ENCODE measurements at regions not wholly inside any gene's neighbourhood (a gene's known extent, or its start where the extent isn't known, plus 50 kb on each side); places are given as distances from the start of the nearest gene placed in this dataset.
"Not testable (repeated sequence)": the region's sequence is repeated elsewhere in the genome, so short reads cannot be mapped to it uniquely, and the experiment has no call there.

DNA sequence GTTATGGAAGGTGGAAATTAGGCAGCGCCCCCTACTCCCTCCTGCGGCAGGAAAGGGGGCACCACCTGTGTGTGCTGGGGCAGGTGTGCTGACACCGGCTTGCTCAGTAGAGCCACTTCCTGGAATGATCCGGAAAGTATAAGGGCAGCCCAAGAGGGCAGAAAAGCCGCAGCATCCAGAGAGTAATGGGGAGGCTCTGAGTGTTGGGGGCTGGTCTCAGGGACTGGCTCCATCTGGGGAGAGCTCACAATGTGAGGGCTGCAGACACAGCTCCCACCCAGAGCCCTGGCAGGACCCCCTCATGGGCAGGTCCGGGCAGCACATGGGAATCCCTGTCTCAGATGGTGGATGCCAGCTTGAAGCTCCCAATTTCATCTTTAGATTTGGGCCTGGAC lies 187.6 kb upstream of the C14orf180 start:
- DNase-seq: no peak

DNA sequence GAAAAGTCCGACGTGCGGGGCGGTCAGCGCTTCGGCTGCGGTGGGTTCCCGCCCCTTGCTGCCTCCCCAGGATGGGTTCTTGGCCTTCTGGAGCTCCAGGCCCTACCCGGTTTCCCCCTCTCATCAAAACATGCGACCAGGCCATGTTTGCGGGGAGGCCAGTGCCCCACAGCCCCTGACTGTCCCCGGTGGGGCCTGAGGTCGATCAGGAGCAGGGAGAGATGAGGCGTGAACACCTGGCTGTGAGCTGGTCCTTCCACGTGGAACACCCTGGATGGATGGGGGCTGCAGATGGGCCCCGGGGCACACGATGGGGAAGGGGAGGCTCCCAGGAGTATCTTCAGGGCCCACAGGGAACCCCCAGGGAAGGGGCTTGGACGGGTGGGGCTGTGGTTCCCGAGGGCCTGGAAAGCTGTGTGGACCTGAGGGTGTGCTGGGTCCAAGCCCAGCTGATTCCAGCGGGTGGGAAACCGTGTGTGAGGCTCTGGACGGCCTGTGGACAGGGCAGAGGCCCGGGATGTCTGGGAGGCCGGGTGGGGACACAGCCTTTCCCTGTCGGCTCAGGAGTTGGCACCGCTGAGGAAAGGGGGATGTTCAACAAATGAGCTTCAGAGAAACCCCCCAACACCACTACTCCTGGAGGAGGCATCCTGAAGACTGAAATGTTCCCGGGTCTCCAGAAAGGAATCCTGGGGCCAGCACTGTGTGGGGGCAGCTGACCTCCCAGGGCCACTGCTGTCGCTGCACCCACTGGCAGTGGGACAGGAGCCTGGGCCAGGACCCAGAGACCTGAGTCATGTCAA lies 187.0 kb upstream of the C14orf180 start:
- no peak for DNase-seq

GRCh38 chr14:104393199-104393897 lies 186.2 kb upstream of the C14orf180 start:
- DNase-seq: no peak

DNA sequence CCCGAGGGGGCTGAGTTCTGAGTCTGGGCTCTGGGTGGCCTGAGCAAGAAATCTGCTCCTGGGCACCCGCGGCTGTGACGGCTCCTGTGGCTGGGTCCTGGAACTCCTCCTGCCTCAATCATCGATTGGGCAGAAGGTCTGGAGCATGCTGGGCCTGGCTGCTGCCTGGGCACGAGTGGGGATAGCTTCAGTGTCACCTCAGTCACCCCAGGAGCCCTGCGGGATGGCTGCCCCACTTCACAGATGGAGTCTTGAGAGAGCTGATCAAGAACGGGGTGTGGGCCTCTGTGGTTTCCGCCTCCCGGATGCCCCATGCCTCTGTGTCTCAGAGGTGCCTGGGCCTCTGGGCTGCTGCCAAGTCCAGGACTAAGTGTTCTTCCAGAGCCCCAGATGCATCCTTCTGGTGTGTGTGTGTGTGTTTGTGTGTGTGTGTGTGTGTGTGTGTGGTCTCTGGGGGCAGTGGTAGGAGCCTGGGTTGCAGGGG lies 185.6 kb upstream of the C14orf180 start:
- no peak for DNase-seq

DNA sequence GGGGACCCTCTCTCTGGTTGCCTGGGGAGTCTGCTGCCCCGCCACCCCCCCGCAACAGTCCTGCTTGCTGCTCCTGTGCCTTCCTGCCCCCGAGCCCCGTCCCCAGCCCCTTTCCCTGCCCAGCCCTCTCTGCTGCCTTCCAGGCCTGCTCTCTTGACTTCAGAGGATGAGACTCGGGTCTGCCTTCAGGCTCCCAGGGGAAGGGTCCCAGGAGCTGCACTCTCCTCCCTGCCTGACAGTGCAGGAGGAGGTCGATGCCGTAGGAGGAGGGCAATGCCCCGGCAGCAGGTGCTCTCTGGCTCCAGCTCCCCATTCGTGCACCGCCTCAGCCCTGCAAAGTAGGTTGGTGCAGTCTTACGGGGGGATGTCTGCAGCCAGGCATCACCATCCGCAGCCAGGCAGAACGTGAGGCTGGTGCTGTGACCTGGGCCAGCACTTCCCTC lies 185.1 kb upstream of the C14orf180 start:
- no peak for DNase-seq

- DNase-seq: no peak
These were observed 184.3 kb upstream of the C14orf180 start for GRCh38 chr14:104395276-104395675.

- DNase-seq: no peak
These were observed 183.5 kb upstream of the C14orf180 start for GRCh38 chr14:104395941-104396681.

- no peak for DNase-seq
These were observed 182.7 kb upstream of the C14orf180 start for GRCh38 chr14:104396682-104397470.

DNA sequence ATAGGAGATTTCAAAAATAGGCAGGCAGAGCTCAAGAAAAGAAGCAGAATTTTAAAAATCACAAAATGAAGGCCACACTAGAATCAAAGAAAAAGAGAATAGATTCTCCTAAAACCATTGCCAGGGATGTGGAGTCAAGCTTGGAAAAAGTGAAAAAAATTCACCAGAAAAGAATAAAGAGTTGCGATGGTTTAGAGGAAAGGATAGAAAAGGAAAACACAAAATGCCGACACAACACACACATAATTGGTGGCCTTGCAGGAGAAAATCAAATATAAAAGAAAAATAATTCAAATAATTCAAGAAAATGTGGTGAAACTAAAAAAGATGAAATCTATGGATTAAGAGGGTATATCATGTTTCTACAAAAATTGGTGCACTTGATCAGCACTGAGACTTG lies 181.6 kb upstream of the C14orf180 start:
- no peak for DNase-seq

DNA sequence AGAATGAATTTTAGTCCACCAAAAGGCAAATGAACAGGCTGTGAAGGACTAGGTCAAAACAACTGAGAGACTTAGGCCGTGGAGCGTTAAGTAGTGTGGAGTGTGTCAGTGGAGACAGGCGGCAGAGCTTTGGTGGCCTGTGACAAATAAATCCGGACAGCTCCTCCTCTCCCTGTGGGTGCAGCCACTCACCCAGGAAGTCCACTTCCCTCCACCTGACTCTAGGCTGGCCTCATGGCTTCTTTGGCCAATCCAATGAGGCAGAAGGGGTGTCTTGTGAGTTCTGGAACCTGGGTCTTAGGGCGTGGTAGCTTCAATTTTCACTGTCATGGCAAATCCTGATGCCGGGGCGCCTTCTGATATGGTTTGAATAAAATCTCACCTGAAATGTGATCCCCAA lies 180.9 kb upstream of the C14orf180 start:
- DNase-seq: no peak

DNA sequence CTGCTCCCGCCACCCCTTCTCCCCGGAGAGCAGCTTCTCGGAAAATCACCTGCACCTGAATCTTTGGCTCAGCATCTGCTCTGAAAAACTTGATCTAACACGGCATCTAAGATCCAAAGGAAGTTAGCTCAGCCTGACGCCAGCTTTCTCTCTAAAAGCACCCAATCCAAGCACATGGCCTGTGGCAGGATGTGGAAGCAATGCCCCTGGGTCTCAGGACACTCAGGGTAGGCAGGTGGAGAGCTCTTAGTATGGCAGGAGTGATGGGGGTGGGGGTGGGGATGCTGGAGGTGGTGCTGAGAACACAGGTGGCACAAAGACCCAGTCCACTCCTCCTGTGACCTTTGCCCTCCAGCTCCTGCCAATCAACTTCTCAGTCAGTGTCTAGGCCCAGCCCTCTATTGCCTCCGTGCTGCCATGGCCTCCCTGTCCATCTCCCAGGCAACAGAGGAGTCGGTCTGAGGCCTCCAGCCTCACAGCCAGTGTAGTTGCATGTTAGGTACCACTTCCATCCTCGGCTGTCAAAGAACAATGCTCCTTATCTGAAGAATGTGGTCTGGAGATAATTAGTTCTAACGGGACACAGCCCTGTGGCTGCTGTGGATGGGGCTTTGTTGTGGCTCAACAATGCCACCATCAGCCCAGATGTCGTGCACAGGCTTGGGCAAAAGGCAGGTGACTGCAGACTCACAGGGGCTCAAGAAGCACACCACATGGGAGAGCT lies 180.0 kb upstream of the C14orf180 start:
- no peak for DNase-seq

DNA sequence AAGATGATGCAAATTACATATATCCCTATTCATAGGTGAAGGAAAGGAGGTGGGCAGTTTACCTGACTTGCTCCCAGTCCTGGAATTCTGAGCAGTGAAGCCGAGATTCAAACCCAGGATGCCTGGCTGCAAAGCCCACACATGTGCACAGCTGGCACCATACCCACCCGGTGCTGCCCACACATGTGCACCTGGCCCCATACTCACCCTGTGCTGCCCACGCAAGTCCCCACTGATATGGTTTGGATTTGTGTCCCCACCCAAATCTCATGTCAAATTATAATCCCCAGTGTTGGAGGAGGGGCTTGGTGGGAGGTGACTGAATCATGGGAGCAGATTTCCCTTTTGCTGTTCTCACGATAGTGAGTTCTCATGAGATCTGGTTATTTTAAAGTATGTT lies 179.2 kb upstream of the C14orf180 start:
- DNase-seq: no peak

DNA sequence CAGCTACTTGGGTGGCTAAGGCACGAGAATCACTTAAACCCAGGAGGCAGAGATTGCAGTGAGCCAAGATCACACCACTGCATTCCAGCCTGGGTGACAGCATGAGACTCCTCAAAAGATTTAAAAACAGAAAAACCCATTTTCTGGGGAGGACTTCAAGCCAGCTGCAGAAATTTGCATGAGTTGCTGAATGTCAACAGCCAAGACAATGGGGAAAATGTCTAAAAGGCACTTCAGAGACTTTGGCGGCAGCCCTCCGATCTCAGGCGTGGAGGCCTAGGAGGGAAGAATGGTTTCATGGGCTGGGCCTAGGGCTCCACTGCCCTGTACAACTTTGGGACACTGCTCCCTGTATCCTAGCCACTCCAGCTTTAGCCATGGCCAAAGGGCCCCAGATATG lies 177.8 kb upstream of the C14orf180 start:
- no peak for DNase-seq

DNA sequence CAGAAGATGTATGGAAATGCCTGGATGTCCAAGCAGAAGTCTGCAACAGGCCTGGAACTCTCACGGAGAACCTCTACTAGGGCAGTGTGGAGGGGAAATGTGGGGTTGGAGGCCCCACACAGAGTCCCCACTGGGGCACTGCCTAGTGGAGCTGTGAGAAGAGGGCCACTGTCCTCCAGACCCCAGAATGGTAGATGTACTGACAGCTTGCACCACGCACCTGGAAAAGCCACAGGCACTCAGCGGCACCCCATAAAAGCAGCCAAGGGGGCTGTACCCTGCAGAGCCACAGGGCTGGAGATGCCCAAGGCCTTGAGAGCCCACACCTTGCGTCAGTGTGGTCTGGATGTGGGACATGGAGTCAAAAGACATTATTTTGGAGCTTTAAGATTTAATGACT lies 177.3 kb upstream of the C14orf180 start:
- not testable (repeated sequence) for DNase-seq

DNA sequence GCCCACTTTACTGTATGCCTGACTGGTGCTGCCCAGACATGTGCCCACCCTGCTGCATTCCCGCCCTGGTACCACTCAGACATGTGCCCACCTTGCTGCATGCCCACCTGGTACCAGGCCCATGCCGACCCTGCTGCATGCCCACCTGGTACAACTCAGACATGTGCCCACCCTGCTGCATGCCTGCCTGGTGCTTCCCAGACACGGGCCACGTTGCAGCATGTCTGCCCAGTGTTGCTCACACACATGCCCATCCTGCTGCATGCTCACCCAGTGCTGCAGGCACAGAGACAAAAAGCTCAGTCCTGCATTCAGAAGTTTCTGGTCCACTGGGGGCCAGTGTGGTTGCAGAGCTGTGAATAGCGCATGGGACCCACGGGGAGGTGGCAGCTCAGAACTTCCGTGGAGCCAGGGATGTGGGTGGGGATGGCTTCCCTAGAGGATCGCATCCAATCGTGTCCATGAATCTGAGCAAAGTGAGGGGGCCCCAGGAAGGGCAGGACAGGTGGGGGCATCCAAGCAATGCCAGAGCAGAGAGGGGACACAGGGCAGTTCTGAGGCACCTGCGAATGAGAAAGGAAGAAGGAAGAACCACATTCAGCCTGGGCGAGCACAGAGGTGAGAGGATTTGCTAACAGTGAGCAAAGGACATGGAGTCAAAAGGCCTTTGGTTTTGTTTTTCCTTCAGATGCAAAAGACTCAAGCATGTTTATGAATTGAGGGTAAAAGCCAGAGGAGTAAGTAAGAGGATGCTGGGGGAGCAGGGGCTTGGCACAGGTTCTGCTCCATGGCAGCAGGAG lies 175.9 kb upstream of the C14orf180 start:
- DNase-seq: no peak

DNA sequence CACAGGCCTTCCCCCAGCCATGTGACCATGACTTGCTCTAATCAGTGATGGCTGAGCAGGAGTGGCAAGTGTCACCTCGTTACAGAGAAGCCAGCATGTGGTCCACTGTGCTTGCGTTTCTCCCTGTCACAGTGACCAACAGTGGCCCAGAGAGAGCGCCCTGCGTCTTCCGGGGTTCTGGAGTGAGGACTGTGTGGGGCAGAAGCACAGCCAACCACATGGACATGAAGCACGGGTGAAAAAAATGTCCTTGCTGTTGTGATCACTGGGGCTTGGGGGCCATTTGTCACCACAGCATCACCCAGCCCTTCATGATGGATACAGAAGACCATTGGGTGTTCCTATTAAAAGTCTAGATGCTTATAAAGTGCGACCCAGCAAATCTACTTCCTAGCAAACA lies 174.6 kb upstream of the C14orf180 start:
- DNase-seq: no peak

DNA sequence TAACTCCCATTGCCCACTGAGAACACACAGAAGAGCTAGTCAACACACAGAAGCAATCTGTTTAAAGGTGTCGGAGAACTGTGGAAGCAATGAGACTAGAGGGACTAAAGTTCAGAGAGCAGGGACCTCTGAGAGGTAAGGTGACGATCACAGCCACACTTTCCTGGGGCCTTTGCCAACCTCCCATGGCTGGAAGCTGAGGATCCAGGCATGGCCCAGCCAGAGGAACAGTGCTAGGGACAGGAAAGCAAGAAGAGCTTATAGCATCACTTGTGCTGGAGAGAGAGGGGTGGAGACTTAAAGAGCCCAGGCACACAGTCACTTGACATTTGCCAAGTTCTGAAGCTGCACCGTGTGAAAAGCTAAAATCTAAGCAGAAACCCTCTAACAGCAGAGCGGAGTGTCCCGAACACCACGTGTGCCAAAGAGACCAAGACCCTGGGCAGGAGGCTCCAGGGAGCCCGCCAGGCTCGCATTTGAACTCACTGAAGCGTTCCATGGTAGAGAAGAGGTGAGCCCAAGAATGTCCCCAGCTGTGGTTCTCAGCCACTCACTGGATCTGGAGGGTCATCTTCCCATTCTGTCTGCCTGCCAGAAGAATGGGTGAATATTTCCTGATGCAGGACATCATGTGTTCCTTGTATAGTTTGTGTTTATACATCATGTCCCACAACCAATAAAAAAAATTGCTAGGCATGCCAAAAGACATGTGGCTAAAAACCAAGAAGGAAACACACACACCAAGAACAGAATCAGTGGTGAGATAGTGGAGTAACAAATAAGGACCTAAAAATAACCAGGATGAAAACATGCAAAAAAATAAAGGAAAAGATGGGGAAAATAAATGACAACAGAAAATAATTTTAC lies 174.0 kb upstream of the C14orf180 start:
- DNase-seq: no peak

GRCh38 chr14:104406831-104407230 lies 172.7 kb upstream of the C14orf180 start:
- DNase-seq: no peak

DNA sequence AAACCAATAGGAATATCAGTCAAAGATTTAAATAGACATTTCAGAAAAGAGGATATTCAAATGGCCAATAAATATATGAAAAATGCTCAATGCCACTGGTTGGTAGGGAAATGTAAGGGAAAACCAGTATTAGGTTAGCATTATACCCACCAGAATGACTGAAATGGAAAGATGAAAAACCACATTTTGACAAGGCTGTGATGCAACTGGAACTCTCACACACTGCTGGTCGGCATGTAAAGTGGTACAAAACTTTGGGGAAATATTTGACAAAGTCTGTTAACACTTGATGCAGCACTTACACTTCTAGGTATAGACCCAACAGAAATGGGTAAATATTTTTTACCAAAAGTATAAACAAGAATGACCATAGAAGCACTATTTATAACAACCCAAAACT lies 163.2 kb upstream of the C14orf180 start:
- no peak for DNase-seq

GRCh38 chr14:104419865-104420505 lies 159.6 kb upstream of the C14orf180 start:
- no peak for DNase-seq
